Parathyroid adenoma (tissue), 2 donors: ENCODE measurements at regions not wholly inside any gene's neighbourhood (a gene's known extent, or its start where the extent isn't known, plus 50 kb on each side); places are given as distances from the start of the nearest gene placed in this dataset.

Source experiments
- H2AFZ ChIP-seq: fragments of 300-600 bp; sonication (generic); one replicate; pipeline ENCODE4 v1.7.0; 2017; ENCODE audit warnings: antibody characterized with exemption, mild to moderate bottlenecking
- H3K27ac ChIP-seq: fragments of 300-600 bp; sonication (generic); one replicate; pipeline ENCODE4 v1.7.0; 2017
- H3K27me3 ChIP-seq: fragments of 300-600 bp; sonication (generic); one replicate; pipeline ENCODE4 v1.7.0; 2017; ENCODE audit warnings: low read length; ENCODE audit not compliant: control insufficient read depth, insufficient read depth
- H3K36me3 ChIP-seq: fragments of 300-600 bp; sonication (generic); one replicate; pipeline ENCODE4 v1.7.0; 2017; ENCODE audit warnings: low read length; ENCODE audit not compliant: control insufficient read depth, insufficient read depth
- H3K4me1 ChIP-seq: fragments of 300-600 bp; sonication (generic); one replicate; pipeline ENCODE4 v1.7.0; 2017; ENCODE audit warnings: control low read depth
- H3K4me2 ChIP-seq: fragments of 300-600 bp; sonication (generic); one replicate; pipeline ENCODE4 v1.7.0; 2017; ENCODE audit warnings: low read length
- H3K4me3 ChIP-seq: fragments of 300-600 bp; sonication (generic); one replicate; pipeline ENCODE4 v1.7.0; 2017; ENCODE audit warnings: low read depth, low read length
- H3K79me2 ChIP-seq: fragments of 300-600 bp; sonication (generic); one replicate; pipeline ENCODE4 v1.7.0; 2017; ENCODE audit warnings: control low read depth
- H3K9ac ChIP-seq: fragments of 300-600 bp; sonication (generic); one replicate; pipeline ENCODE4 v1.7.0; 2017; ENCODE audit warnings: mild to moderate bottlenecking
- H3K9me3 ChIP-seq: fragments of 300-600 bp; sonication (generic); one replicate; pipeline ENCODE4 v1.7.0; 2017; ENCODE audit warnings: low read length; ENCODE audit not compliant: control insufficient read depth
- TF ChIP-seq, protein P1 (sequence below): fragments of 300-600 bp; sonication (generic); IDR thresholded peaks from one replicate; pipeline ENCODE4 v1.7.0; 2017; ENCODE audit warnings: antibody characterized with exemption, mild to moderate bottlenecking
- donor health status: primary hyperparathyroidism.

DNA sequence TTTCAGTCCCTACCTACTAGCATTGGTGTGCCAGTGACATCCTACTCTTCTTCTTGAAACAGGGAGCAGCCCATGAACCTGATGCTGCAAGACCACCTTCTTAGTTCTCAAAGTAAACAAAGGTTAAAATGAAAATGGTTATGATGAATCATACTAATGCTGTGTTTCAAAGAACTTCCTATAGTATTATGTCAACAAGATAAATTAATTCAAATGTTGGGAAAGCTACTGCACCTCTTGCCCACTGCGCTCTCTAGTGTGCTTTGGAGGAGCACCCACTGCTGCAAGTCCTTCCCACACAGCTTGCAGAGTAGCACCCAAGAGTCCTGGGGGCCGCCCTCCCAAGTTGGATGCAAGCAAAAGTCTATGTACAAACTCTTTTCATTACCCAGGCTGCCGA is 81.1 kb downstream of the CD200R1L start:
- H3K27ac ChIP-seq: no peak overlapping the region
- H3K4me2 ChIP-seq: no peak overlapping the region
- no peak overlapping the region for H3K9ac ChIP-seq

DNA sequence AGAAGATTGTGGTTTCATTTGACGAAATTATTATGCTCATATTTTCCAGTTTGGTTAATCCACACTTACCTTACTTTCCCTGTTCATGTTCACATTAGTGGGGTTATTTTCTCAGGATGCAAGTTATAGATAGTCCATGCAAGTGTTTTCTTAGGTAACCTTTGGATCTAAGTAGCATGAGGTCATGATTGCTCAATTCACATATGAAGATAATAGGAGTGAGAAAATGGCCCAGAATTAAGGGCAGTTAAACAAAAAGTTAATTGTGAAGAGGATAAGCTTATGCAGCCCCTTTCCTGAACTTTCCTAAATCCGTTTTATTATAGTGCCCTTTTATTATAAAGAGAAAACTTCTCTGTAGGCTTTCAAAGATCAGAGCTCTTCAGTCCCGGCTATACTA is 83.4 kb downstream of the CD200R1L start:
- no peaks in the 10 kb centered on the region for H3K79me2 ChIP-seq
- H3K4me2 ChIP-seq: no peak overlapping the region
- H3K27me3 ChIP-seq: no peaks in the 10 kb centered on the region
- H3K4me3 ChIP-seq: no peak overlapping the region
- no peaks in the 10 kb centered on the region for H3K4me1 ChIP-seq
- TF ChIP-seq, protein P1, sequence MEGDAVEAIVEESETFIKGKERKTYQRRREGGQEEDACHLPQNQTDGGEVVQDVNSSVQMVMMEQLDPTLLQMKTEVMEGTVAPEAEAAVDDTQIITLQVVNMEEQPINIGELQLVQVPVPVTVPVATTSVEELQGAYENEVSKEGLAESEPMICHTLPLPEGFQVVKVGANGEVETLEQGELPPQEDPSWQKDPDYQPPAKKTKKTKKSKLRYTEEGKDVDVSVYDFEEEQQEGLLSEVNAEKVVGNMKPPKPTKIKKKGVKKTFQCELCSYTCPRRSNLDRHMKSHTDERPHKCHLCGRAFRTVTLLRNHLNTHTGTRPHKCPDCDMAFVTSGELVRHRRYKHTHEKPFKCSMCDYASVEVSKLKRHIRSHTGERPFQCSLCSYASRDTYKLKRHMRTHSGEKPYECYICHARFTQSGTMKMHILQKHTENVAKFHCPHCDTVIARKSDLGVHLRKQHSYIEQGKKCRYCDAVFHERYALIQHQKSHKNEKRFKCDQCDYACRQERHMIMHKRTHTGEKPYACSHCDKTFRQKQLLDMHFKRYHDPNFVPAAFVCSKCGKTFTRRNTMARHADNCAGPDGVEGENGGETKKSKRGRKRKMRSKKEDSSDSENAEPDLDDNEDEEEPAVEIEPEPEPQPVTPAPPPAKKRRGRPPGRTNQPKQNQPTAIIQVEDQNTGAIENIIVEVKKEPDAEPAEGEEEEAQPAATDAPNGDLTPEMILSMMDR: no peak
- H3K36me3 ChIP-seq: no peaks in the 10 kb centered on the region
- H3K9me3 ChIP-seq: no peaks in the 10 kb centered on the region
- H2AFZ ChIP-seq: no peak overlapping the region
- no peak overlapping the region for H3K27ac ChIP-seq
- no peak overlapping the region for H3K9ac ChIP-seq

More for the DNA sequence above, 81.1 kb downstream of the CD200R1L start:
- Histone ChIP-seq H3K27me3 (no peaks in the 10 kb centered on the region), H3K4me1 (no peaks in the 10 kb centered on the region), H2AFZ (no peak overlapping the region), H3K9me3 (no peaks in the 10 kb centered on the region), H3K4me3 (no peak overlapping the region), H3K79me2 (no peaks in the 10 kb centered on the region), H3K36me3 (no peaks in the 10 kb centered on the region)
- TF ChIP-seq, protein P1: no peak

GRCh38 chr3:112761062-112761638 is 85.5 kb downstream of the CD200R1L start:
- Histone ChIP-seq H3K9ac (no peak overlapping the region), H3K4me1 (no peaks in the 10 kb centered on the region), H3K9me3 (no peaks in the 10 kb centered on the region), H2AFZ (no peak overlapping the region), H3K27ac (no peak overlapping the region), H3K4me3 (no peak overlapping the region), H3K79me2 (no peaks in the 10 kb centered on the region), H3K4me2 (no peak overlapping the region), H3K27me3 (no peaks in the 10 kb centered on the region), H3K36me3 (no peaks in the 10 kb centered on the region)
- TF ChIP-seq, protein P1: no peak

DNA sequence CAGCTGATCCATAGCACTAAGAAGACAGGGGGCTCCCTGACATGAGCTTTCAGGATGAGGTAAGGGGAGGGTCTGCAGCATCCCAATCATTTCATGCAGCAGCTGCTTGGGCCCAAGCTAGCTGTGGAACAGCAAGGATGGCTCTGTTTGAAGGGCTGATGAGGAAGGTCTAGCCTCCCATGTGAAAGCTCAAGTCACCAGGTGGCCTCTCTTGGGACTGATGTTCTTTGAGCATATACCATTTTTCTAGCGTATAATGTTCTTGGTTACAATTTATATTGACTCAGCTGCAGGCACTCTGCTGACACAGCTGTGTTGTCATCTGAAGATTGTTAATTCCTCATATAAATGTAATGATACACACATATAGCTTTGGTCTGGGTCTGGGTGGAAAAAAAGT is 87.0 kb downstream of the CD200R1L start:
- H3K27me3 ChIP-seq: no peaks in the 10 kb centered on the region
- H3K4me2 ChIP-seq: no peak overlapping the region
- no peak overlapping the region for H2AFZ ChIP-seq
- no peak overlapping the region for H3K27ac ChIP-seq
- H3K4me1 ChIP-seq: no peaks in the 10 kb centered on the region
- H3K79me2 ChIP-seq: no peaks in the 10 kb centered on the region
- TF ChIP-seq, protein P1: no peak
- H3K9ac ChIP-seq: no peak overlapping the region
- H3K4me3 ChIP-seq: no peak overlapping the region
- H3K36me3 ChIP-seq: no peaks in the 10 kb centered on the region
- no peaks in the 10 kb centered on the region for H3K9me3 ChIP-seq

DNA sequence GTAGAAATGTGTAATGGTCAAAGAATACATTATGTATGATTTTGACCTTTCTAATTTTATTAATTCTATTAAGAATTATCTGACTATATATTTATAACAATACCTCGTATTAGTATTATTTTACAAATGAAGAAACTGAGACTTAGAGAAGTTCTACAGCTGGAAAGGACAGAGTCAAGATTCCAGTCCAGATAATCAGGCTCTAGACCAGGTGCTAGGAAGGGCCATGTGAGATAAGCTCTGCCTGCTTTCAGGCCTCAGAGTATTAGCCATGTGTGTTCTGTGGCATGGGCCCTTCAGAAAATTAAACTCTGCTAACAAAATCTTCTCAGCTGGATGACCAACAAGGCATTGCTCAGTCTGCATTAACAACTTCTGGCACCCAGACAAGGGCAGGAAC is 87.5 kb downstream of the CD200R1L start:
- no peak overlapping the region for H3K4me3 ChIP-seq
- no peaks in the 10 kb centered on the region for H3K27me3 ChIP-seq
- no peaks in the 10 kb centered on the region for H3K36me3 ChIP-seq
- no peaks in the 10 kb centered on the region for H3K79me2 ChIP-seq
- H3K4me2 ChIP-seq: no peak overlapping the region
- H2AFZ ChIP-seq: no peak overlapping the region
- no peaks in the 10 kb centered on the region for H3K4me1 ChIP-seq
- H3K9me3 ChIP-seq: no peaks in the 10 kb centered on the region
- H3K27ac ChIP-seq: no peak overlapping the region
- TF ChIP-seq, protein P1: no peak
- H3K9ac ChIP-seq: no peak overlapping the region
